ENCODE measurements at regions not wholly inside any gene's neighbourhood (a gene's known extent, or its start where the extent isn't known, plus 50 kb on each side); places are given as distances from the start of the nearest gene placed in this dataset.

GRCh38 chr5:169448826-169449225, 134.7 kb upstream of the SPDL1 start:
- TF ChIP-seq TFDP2 (CRISPR knock-in tag; IDR thresholded peaks at IDR 0.05) (no peak), CTCF (CRISPR knock-in tag; IDR thresholded peaks at IDR 0.05) (no peak)

Data from HepG2 (cell line).